ENCODE measurements at regions not wholly inside any gene's neighbourhood (a gene's known extent, or its start where the extent isn't known, plus 50 kb on each side); places are given as distances from the start of the nearest gene placed in this dataset.

DNA sequence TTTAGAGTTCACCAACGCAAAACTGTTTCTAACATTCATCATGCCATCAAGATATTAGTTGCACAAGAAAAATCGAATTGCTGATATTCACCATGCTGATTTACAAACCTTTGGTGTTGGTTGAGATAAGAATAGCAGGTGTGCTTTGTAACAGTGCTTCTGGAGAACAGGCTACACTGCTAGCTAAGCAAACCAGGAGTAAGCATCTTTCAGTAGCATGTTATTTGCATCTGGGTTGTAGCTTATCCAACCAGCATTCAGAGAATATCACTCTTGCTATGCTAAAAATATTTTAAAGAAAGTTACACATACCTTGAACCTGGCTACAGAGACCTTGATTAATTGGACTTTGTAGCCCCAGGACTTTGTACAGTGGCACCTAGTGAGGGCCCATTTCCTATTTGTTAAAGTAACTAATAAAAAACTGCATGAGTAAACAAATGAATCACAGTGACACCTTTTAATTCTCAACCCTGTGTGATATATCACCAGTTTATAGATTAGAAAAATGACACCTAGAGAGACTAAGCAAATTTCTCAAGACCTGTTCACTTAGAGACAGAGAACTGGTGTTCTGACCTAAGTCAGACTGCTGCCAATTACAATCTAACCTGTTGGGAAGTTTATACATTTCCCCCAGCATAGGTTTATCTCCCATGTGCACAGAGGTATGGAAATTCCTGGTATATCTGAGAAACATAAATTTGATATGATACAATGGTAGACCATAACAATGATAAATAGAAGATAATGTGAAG, 435.5 kb upstream of the TGFBR2 start:
- no peak for DNase-seq

DNA sequence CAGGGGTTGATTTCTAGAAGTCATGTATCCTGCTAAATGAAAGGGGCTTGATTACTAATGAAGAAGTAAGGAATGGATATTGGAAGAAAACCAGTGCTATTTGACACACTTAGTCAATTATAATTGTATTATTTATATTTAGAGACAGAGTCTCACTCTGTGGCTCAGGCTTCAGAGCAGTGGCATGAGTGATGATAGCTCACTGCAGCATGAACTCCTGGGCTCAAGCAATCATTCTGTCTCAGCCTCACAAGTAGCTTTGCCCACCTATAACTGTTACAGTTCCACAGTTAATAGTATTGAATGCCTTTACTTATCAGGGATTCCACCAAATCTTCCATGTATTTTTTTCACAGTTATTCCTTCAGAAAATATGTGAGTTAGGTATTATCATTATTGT, 432.0 kb upstream of the TGFBR2 start:
- DNase-seq = no peak

DNA sequence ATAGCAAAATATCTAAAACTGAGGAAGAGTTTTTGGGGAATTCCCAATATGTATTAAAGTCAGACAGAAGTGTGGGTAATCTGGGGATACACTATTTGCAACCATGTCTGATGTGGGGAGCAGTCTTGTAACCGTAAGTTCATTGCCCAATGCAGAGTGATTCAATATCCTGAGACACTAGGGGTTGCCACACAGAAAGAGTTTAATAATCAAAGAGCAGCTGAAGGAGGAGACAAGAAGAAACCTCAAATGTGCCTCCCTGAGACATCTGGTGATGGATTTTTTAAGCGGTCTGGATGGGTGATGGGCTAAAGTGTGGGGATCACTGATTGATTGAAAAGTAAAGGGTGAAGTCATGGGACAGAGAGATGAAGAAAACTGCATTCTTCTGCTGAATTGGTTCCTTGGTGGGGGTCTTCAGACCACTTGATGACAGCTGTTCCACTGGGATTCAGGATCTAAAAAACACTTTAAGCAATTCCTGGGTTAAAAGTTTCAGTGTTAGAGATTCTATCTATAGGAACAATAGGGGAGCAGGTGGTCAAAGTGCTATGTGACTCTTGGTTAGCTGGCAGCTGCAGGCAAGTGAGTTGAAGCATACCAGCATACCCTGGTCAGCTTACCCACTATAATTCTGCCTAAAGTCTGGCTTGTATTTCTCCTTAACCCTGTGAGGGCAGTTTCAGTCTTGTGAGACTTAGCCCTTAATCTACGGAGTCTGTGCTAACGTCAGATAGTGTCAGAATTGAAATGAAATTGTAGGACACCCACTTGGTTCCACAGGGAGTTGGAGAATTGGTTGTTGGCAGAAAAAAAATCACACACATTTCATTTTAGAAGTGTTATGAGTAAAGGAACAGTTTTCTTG, 425.9 kb upstream of the TGFBR2 start:
- DNase-seq = no peak

DNA sequence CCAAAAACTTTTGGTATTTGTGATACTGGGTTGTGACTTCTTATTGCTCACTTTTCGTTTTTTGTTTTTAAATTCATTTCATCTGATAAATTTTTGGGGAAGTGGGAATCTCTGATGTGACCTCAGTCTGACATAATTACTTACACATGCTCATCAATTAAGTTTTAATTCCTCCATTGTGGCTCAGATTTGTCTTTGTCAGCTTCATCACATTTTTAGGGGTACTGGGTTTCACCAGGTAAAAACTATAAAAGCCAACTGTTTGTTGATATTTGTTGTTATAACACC, 425.3 kb upstream of the TGFBR2 start:
- DNase-seq = no peak

DNA sequence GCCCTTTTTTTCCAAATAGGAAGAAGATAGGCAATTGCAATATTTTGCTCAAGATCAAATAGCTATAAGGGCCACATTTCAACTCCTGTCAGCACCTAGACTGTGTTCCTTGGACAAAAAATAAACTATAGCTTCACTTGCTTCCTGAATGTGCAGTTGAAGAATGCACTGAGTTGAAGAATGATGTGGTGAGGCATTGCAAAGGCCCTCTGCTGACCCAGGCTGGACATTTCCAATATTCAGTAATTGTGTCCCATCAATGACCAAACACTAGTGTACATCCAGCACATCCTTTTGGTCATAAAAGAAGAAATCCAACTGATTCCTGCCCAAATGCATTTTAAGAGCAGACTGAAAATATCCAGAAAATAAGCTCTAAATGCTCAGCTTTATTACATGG, 424.8 kb upstream of the TGFBR2 start:
- DNase-seq = no peak

DNA sequence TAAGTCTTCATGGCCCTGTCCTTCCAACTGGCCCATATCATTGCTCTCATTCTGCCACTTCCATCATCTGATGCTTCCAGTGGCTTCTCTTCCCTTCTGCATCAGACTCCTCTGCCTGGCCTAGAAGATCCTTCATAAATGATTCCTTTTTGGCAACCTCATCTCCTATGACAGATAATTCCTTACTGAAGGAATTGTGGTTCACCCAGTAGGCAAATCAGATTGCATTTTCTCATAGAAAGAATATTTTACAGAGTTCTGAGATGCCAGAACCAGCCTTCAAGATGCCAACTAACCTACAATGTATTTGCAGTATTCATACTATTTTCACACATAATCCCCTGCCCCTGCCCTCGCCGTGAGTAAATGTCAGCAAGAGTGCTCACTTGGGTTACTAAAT, 423.0 kb upstream of the TGFBR2 start:
- no peak for DNase-seq

DNA sequence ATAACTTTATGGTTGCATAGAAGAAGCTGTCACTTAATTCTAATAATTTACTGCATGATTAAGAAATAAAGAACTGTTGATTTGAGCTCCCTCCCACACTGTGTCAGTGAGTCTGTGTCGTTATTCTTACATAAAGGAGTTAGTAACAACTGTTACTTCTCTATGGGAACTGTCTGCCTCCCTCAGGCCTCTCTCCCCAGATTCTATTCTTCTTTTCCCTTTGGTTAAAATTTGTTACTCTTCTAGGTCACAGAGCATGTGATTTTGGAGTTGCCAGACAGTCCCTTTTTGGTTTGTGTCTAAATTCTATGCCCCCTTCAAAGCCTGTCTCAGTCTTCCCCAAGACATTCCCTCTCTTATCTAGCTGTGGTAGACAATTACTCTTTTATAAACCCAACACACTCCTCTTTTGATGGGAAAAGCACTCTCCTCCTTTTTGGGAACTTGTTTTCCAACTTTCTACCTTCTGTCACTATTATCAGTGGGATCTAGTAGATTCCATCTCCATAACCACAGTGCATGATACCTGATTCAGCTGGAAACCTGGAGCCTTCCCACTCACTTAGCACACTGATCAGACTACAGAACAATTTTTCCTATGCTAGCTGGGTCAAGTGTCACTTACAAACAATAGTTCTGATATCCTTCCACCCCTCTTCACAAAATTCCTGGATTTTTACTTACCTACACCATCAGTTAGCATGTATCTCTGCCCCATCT, 422.1 kb upstream of the TGFBR2 start:
- DNase-seq = no peak

DNA sequence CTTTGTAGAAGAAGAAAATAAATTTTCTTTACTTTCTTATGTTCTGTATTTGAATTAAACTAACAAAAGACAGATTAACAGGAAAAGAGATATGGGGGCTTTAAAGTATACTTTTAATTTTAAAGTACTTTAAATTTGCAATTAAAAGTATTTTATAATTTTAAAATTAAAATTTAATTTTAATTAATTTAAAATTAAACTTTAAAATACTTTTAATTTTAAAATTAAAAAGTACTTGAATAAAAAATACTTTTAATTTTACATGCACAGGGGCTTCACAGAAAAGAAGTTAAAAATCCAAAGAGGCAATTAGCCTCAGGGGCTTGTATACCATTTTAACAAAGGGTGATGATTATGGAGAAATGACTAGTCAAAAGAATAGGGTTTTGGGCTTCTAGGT, 420.5 kb upstream of the TGFBR2 start:
- DNase-seq = no peak

DNA sequence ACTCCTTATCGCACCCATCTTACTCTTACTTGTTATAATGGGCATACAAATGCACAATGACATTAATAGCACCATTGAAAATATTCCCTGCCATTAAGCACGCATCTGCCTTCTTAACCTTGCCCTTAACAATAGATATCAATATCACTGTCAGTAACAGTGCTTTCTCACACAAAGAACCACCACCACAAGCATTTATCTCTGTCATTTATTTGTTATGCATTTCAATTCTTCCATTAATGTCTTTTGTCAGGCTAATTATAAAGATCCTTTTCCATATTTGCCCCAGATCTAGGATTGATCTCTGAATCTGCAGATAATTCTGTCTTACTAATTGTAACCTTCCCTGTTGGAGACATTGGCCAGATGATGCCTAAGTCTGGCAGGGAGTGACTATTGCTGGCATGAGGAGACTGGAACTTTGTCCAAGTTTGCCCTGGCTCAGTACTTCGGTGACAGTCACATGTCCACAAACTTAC, 419.6 kb upstream of the TGFBR2 start:
- no peak for DNase-seq

DNA sequence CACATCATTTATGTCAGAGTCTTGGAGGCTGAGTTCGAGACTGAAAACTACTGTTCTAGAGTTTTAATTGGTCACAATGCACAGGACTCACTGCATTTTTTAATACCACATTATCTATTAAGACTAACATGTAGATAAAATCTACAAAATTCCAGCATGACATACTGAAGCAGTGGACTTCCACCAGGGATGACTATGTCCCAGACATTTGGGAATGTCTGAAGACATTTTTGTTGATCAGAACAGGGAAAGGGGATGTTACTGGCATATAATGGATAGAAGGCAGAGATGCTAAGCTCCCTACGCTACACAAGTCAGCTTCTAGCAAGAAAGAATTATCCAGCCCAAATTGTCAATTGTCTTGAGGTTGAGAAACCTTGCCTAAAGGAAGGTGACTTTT, 419.0 kb upstream of the TGFBR2 start:
- DNase-seq = no peak

DNA sequence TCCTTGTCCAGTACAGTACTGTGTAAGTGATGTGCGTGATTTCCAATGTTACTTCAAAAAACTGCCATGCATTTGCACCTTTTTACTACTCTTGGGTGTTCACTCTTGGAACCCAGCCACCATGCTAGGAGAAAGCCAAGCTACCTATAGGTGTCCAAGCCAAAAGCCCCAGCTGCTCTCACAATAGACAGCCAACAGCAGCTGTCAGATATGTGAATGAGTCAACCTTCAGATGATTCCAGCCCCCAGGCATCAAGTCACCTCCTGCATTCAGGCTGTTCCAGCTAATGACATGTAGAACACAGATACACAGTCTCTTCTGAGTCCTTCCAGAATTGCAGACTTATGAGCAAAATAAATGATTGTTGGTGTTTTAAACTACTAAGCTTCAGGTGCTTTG, 417.7 kb upstream of the TGFBR2 start:
- DNase-seq = no peak

DNA sequence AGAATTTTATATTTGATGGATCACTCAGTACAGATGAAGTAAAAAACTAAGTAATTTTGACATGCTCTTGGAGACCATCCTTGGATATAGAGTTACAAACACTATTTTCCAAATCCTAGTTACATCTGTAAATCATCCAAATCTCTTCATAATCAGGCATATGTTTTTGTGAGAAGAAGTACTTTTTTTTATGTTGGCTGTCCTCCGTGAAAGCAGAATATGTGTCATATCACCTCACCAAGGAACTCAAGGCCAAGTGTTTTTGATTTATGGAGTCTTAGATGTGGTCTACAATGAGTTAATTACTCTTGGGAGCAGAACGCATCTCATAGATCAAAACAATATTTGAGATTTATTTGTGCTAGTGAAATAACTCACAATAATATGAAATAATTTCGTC, 416.5 kb upstream of the TGFBR2 start:
- no peak for DNase-seq

DNA sequence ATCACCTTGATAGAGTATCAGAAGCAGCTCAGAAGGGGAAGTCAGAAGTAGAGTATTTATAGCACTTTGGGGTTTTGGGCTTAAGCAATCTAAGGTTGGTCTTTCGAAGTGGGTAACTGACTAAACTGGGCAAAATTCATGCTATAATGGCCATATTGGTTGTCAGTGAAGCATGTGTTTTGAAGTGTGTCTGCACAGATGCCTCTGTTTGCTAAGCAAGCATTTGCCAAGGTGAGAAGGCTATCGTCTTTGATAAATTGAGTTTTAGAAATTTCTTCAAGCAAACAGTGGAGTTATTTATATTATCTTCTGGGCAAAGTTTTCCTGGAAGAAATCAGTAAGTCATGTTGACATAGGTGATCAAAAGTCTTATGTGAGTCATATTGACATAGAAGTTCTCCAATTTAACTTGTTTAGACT, 412.8 kb upstream of the TGFBR2 start:
- DNase-seq = no peak

DNA sequence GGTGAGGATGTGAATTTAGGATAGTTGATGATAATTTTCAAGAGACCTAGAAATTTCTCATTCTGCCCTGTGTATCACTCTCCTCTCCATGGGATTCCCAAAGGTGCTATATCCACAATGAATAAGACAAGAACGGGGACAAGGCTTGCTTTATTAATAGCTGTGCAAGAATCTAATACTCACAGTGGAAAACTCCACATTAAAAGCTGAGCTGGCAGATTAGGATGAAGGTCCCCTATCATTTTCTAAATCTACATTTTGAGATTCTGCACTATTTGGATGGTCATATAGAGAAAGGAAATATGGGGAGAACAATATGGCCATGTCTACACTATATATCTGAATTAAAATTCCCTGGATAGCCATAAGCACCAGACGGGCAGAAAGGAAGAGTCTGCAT, 411.0 kb upstream of the TGFBR2 start:
- no peak for DNase-seq

DNA sequence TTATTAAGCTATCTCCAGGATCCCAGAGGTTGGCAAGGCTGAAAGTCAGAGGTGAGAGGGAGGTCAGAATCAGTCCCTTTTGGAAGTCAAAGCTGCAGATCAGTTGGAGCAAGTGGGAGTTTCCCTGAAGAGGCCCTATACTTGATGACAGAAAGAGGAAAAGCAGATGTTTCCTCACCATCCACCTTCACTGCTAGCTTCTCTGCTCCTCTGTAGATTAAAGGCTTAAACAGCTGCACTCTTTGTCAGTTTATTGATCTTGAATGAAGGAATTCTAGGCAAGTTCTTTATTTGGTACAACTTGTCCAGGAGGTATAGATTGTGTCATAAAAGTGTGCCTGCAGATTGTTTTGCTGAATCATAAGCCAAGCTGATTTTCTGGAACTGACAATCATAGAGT, 408.2 kb upstream of the TGFBR2 start:
- DNase-seq = no peak

DNA sequence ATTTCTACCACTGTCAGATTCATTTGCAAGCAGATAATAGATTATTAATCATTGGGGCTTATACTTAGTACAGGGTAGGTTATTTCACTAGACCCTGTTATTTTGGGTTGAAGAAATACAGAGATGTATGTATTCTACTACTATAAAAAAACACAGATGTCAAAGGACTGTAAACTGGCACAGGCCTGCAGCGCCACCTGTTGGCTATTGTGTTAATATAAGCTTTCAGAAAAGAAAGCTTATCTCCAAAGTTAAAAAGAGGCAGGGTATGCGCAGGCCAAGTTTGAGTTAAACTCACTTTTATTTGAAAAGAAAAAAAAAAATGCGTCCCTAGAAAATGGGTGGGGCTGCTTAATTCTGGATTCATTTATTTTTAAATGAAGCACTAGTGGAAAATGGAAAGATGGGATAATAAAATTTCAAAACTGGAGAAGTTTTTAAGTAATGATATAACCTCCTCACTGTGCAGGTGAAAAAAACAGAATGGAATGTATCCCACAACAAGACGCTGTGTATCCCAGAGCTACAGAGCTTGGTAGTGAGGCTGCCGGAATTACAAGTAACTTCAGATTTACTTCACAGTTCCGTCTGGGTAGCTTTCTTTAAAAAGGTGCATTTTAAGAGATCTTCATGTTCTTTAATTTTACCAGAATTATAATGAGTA, 407.2 kb upstream of the TGFBR2 start:
- peak; percentile 16 to 64 (median 43) for DNase-seq

DNA sequence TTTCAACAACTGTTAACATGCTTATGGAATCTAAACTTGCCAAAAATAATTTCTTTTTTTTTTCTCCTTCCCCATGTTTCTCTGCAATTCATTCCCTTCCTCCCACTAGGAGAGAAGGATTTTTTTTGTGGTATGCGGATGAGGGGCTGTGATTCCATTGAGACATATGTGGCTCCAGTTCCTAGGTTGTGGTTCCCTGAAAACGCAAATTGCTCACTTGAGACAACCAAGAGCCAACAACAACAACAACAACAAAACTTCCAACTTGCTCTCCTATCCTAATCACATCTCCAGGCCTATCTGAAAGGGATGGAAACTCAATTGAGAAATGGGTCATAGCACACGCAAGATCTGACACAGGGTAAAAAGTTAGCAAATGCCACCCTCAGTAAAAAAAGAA, 406.5 kb upstream of the TGFBR2 start:
- DNase-seq = no peak

DNA sequence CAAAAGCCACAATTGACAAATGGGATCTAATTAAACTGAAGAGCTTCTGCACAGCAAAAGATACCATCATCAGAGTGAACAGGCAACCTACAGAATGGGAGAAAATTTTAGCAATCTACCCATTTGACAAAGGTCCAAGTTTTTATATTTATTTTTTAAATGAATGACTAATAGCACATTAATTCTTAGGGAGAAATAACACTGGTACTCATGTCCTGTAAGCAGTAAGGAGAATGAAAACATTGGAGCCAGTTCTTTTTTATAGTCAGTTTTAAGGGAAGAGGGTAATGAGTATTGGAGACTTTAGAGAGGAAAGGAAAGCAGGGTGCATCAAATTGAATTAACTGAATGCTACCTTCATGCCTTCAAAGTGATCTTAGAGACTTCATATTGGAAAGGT, 404.7 kb upstream of the TGFBR2 start:
- DNase-seq = no peak

DNA sequence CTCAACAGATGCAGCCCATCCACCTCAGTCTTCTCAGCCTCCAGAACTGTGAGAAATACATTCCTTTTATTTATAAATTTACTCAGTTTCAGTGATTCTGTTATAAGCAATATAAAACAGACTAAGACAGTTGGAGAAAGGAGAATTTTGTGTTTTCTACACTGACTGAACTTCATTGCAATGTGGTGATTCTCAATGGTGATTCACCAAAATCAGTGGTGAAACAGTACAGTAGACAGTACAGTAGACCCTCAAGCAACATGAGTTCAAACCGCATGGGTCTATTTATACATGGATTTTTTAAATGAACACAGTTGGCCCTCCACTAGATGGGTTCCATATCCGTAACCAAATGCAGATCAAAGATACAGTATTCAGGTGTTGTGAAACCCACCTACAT, 403.1 kb upstream of the TGFBR2 start:
- no peak for DNase-seq

DNA sequence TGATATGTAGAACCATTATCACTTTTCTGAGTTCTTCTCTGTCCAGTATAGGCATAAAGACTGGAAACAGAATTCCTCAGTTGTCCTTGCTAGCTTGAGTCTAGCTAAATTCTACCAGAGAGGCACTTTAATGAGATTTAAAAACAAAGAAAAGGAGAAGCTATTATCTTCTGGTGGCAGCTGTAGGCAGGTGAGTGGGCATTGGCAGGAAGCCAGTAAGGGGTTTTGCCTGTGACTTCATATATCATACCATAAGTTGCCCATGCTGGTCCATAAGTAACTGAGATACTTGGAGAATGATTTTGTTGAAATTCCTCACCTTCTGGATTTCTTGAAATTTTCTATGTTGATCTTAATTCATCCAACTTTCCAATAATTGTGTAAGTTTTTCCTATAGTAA, 402.3 kb upstream of the TGFBR2 start:
- no peak for DNase-seq

DNA sequence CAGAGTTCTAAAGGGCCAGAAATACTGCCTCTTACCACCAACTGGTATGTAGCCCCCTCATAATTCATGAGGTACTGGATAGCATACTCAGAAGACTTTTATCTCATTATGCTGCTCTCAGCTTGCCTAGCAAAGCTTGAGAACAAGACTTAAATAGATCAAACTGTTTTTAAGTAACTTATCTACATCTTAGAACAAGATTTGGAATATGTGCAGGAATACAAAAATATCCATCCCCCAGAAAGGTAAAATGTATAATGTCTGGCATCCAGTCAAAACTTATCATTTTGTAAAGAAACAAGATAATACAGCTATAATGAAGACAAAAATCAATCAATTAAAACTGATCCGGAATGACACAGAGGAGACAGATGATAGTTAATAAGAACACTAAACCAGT, 400.4 kb upstream of the TGFBR2 start:
- no peak for DNase-seq

DNA sequence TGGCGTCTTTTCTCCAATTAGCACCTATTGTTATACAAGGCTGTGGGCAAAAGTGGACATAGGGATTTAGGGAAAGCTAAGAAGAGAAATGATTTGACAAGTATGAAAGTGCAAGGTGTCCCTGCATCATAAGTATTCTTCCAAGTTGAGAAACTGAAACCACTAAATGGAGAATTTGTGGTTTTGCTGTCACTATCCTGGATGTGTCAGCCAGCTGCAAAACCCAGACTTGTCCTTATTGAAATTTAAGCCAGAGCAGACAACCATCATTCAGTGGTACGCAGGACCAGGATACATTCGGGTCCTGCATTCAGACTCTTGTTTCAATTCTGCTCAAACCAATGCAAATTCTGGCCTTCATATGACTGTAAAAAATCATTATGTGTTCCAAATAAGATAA, 384.8 kb upstream of the TGFBR2 start:
- DNase-seq = peak in 1 of 5 donors; percentile 44

DNA sequence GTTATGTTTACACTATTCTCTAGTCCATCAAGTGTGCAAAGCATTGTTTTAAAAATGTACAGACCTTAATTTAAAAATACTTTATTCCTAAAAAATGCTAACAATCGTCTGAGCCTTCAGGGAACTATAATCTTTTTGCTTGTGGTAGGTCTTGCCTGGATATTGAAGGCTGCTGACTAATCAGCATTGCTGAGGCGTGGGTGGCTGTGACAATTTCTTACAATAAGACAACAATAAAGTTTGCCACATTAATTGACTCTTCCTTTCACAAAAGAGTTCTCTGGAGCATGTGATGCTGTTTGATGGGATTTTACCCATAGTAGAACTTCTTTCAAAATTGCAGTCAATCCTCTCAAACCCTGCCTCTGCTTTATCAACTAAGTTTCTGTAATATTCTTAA, 384.0 kb upstream of the TGFBR2 start:
- DNase-seq = no peak

Measured in T-helper 1 cell (primary cell).